ENCODE measurements at regions not wholly inside any gene's neighbourhood (a gene's known extent, or its start where the extent isn't known, plus 50 kb on each side); places are given as distances from the start of the nearest gene placed in this dataset.
A peak's percentile ranks its signal among the peaks of the same experiment; 100 is the strongest.

- no peaks in the 10 kb centered on the region for H3K27me3 ChIP-seq
- H3K36me3 ChIP-seq, result no peaks in the 10 kb centered on the region
- DNase-seq (no peak), ATAC-seq (no peak)
- H3K9me3 ChIP-seq, result peaks cover 0 to 4% of the 10 kb centered on the region in 2 donors
- intact Hi-C loops (cut with DNase I), result no loop called here
- H3K4me1 ChIP-seq, result no peaks in the 10 kb centered on the region
- H3K27ac ChIP-seq, result no peak overlapping the region
- TF ChIP-seq CTCF (IDR thresholded peaks at IDR 0.05), result no peak
- no peak overlapping the region for H3K4me3 ChIP-seq
Observed at GRCh38 chr2:53260568-53260967, 507.0 kb upstream of the CHAC2 start.

- H3K36me3 ChIP-seq, result no peaks in the 10 kb centered on the region
- H3K4me1 ChIP-seq, result no peaks in the 10 kb centered on the region
- no peak overlapping the region for H3K27ac ChIP-seq
- no peaks in the 10 kb centered on the region for H3K27me3 ChIP-seq
- no peak for TF ChIP-seq CTCF (IDR thresholded peaks at IDR 0.05)
- no peak overlapping the region for H3K4me3 ChIP-seq
- no peak for ATAC-seq
- intact Hi-C loops (cut with DNase I), result no loop called here
- H3K9me3 ChIP-seq, result peaks cover 0 to 4% of the 10 kb centered on the region in 2 donors
- peak in 1 of 4 donors; percentile 78 for DNase-seq
Observed at GRCh38 chr2:53259395-53260009, 508.1 kb upstream of the CHAC2 start.

GRCh38 chr2:53257287-53257686 is 510.3 kb upstream of the CHAC2 start:
- peaks cover 0 to 4% of the 10 kb centered on the region in 2 donors for H3K9me3 ChIP-seq
- H3K27ac ChIP-seq, result no peak overlapping the region
- no peak for TF ChIP-seq CTCF (IDR thresholded peaks at IDR 0.05)
- H3K27me3 ChIP-seq, result no peaks in the 10 kb centered on the region
- H3K4me3 ChIP-seq, result no peak overlapping the region
- no peaks in the 10 kb centered on the region for H3K36me3 ChIP-seq
- intact Hi-C loops (cut with DNase I), result no loop called here
- no peaks in the 10 kb centered on the region for H3K4me1 ChIP-seq
- DNase-seq (no peak), ATAC-seq (no peak)

- H3K4me1 ChIP-seq, result no peaks in the 10 kb centered on the region
- DNase-seq (no peak), ATAC-seq (no peak)
- H3K4me3 ChIP-seq, result no peak overlapping the region
- H3K36me3 ChIP-seq, result no peaks in the 10 kb centered on the region
- no peaks in the 10 kb centered on the region for H3K27me3 ChIP-seq
- intact Hi-C loops (cut with DNase I), result no loop called here
- H3K9me3 ChIP-seq, result no peaks in the 10 kb centered on the region
- H3K27ac ChIP-seq, result no peak overlapping the region
- TF ChIP-seq CTCF (IDR thresholded peaks at IDR 0.05), result no peak
Observed at GRCh38 chr2:53253244-53253643, 514.4 kb upstream of the CHAC2 start.

- ATAC-seq, result no peak
- intact Hi-C loops (cut with DNase I), result no loop called here
Observed at GRCh38 chr2:53252115-53252514, 515.5 kb upstream of the CHAC2 start.

More at GRCh38 chr2:53252115-53252514, 515.5 kb upstream of the CHAC2 start:
- no peak for DNase-seq
- Histone ChIP-seq H3K27ac (no peak overlapping the region), H3K36me3 (no peaks in the 10 kb centered on the region), H3K4me3 (no peak overlapping the region), H3K4me1 (no peaks in the 10 kb centered on the region), H3K27me3 (no peaks in the 10 kb centered on the region), H3K9me3 (no peaks in the 10 kb centered on the region)
- no peak for TF ChIP-seq CTCF (IDR thresholded peaks at IDR 0.05)
